Lower leg skin (tissue), 4 donors: ENCODE measurements at regions not wholly inside any gene's neighbourhood (a gene's known extent, or its start where the extent isn't known, plus 50 kb on each side); places are given as distances from the start of the nearest gene placed in this dataset.

Source experiments
- DNase-seq, 2 donors: peaks; one replicate each; pipeline ENCODE4 v3.0.0-alpha.2; 2019; ENCODE audit warnings: low spot score in 2 of 2
- H3K4me3 ChIP-seq: fragments of 200-600 bp; sonication (generic); 2 replicates; pipeline ENCODE4 v1.5.1; 2017; ENCODE audit warnings: mild to moderate bottlenecking, low read depth; ENCODE audit not compliant: poor library complexity, severe bottlenecking
- POLR2A ChIP-seq, 2 donors: fragments of 450-650 bp; IDR thresholded peaks; one replicate each; pipeline ENCODE4 v1.6.1; 2016 to 2017; ENCODE audit warnings: antibody characterized with exemption in 2 of 2, mild to moderate bottlenecking in 1 of 2, moderate library complexity in 1 of 2
- WGBS, 2 donors: methylation state at CpG; one replicate each; pipeline ENCODE4 v1.1.5; 2018; 5-methylcytosine and 5-hydroxymethylcytosine counted together
- intact Hi-C: fragments of 100-400 bp; cut with DNase I; formaldehyde crosslinking; loops from one replicate; pipeline ENCODE4 v1.15.0; 2023; ENCODE audit warnings: low total_unique reads
- TF ChIP-seq, protein P1 (sequence below), 3 donors: fragments of 450-650 bp; IDR thresholded peaks; one replicate each; pipeline ENCODE4 v1.5.1; 2016; ENCODE audit warnings: antibody characterized with exemption in 3 of 3, mild to moderate bottlenecking in 3 of 3, moderate library complexity in 2 of 3

- DNase-seq, result no peak
- no peak overlapping the region for H3K4me3 ChIP-seq
- 67 to 74% methylated on average over 3 of the region's 3 CpGs for WGBS, 2 donors
- intact Hi-C loops, result no loop called here
- TF ChIP-seq POLR2A (IDR thresholded peaks at IDR 0.05), result no peak
- TF ChIP-seq, protein P1, sequence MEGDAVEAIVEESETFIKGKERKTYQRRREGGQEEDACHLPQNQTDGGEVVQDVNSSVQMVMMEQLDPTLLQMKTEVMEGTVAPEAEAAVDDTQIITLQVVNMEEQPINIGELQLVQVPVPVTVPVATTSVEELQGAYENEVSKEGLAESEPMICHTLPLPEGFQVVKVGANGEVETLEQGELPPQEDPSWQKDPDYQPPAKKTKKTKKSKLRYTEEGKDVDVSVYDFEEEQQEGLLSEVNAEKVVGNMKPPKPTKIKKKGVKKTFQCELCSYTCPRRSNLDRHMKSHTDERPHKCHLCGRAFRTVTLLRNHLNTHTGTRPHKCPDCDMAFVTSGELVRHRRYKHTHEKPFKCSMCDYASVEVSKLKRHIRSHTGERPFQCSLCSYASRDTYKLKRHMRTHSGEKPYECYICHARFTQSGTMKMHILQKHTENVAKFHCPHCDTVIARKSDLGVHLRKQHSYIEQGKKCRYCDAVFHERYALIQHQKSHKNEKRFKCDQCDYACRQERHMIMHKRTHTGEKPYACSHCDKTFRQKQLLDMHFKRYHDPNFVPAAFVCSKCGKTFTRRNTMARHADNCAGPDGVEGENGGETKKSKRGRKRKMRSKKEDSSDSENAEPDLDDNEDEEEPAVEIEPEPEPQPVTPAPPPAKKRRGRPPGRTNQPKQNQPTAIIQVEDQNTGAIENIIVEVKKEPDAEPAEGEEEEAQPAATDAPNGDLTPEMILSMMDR (IDR thresholded peaks at IDR 0.05), result no peak
Observed at GRCh38 chr12:98341732-98342131, 173.7 kb upstream of the TMPO start.

DNA sequence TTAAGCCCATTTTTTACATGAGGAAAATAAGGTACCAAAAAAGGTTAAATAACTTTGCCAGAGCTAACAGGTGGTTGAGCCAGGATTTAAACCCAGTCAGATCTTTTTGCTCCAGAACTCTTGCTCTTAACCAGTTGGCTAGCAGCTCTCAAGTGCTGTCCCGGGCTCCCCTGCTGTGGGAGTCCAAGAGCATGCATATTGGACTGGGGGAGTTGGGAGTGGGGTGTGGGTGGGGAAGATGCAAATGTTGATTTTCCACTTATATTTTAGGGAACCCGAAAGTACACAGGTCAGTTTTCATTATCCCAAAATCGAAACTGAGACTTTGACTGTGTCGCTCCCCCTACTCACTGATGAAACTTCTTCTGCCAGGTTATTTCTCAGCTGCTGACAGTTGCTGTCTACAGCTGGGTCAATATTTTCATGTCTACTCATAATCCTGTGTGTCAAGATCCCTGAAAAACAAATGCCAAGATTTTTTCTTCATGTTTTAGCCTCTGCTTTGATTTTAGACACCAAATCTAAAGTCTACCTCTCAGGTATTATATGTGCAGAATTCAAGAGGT, 172.3 kb upstream of the TMPO start:
- no peak for DNase-seq
- TF ChIP-seq POLR2A (IDR thresholded peaks at IDR 0.05), result no peak
- TF ChIP-seq, protein P1 (IDR thresholded peaks at IDR 0.05), result no peak
- H3K4me3 ChIP-seq, result no peak overlapping the region
- intact Hi-C loops, result no loop called here
- 87 to 89% methylated on average over 4 of the region's 4 CpGs for WGBS, 2 donors

DNA sequence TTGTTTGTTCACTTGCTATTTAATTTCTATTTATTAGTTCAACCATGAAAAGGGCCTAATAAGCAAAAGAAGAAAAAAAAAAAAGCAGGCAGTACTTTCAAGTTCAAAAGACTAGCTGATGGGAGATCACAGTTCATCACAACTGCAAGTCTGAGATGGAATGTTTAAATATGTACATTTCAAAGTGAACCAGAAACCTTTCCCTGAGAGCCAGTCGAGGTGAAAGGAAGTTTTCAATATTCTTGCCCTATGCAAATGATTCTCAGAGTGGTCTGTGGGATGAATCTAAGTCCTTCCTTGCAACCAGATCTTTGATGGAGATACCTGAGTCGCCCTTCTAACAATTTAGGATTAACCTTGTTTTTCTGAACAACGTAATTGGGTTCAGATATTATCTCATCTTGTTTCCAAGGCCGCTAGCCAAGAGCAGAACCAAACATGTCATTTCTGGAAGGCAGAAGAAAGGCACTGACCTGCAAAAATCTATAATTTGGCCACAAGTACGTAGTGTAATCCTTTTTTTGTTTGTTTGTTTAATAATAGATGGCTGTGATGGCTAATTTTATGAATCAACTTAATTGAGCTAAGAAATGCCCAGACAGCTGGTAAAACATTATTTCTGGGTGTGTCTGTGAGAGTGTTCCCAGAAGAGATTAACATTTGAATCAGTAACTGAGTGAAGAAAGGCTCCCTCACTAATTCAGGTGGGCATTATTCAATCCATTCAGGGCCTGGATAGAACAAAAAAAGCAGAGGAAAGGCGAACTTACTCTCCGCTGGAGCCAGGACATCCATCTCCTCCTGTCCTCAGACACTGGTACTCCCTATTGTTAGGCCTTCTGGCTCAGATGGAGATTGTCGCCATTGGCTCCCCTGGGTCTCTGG, 171.1 kb upstream of the TMPO start:
- TF ChIP-seq, protein P1 (IDR thresholded peaks at IDR 0.05), result no peak
- no peak for TF ChIP-seq POLR2A (IDR thresholded peaks at IDR 0.05)
- intact Hi-C loops, result no loop called here
- 45 to 57% methylated on average over 8 of the region's 8 CpGs for WGBS, 2 donors
- H3K4me3 ChIP-seq, result no peak overlapping the region
- DNase-seq, result no peak

DNA sequence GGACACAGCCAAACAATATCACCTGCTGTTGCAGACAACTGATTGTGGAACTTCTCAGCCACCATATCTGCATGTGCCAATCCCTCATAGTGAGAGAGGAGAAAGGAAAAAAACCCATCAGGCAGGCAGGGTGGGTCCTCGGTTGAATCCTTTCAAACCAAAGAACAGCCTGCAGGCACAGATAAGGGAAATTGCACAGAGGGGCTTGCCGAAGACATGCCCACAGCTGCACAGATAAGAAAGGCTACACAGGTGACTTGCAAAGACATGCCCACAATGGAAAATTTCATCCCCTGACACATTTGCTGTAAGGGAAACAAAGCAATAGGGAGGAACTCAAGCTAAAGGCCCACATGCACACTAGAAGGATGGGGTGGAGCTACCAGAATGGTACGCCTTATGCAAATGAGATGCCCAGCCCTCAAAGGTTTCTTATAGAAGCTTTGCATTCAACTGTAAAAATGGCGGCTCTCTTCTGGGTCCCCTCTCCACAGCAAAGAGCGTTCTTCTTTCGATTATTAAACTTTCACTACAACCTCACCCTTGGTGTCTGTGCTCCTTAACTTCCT, 170.0 kb upstream of the TMPO start:
- no peak overlapping the region for H3K4me3 ChIP-seq
- 71 to 76% methylated on average over 6 of the region's 6 CpGs for WGBS, 2 donors
- TF ChIP-seq POLR2A (IDR thresholded peaks at IDR 0.05), result no peak
- TF ChIP-seq, protein P1 (IDR thresholded peaks at IDR 0.05), result no peak
- intact Hi-C loops, result no loop called here
- DNase-seq, result no peak

DNA sequence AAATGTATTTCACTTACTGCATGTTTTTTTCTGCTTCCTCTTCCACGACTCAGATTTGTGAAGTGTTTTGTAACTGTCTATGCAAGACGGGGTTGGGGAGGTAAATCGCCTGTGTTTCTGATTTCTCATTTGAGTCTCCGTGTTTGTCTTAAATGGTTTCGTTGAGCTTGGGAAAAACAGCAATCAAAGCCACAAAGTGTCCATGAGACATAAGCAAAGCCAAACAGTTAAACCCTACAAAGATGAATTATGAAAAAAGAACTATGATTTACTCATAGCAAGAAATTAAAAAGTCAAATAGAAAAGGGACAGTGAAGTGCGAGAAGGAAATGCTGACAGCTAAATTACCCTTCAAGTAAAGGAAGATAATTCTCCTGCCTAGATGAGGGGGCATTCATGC, 164.3 kb upstream of the TMPO start:
- no peak overlapping the region for H3K4me3 ChIP-seq
- intact Hi-C loops, result no loop called here
- DNase-seq, result no peak
- no peak for TF ChIP-seq POLR2A (IDR thresholded peaks at IDR 0.05)
- TF ChIP-seq, protein P1 (IDR thresholded peaks at IDR 0.05), result no peak
- WGBS, 2 donors, result 86 to 87% methylated on average over 6 of the region's 6 CpGs
